ENCODE measurements at regions not wholly inside any gene's neighbourhood (a gene's known extent, or its start where the extent isn't known, plus 50 kb on each side); places are given as distances from the start of the nearest gene placed in this dataset.

GRCh38 chrX:13266641-13267345 lies 53.1 kb downstream of the ATXN3L start:
- 86 to 87% methylated on average over 5 to 9 of the region's 10 CpGs for WGBS, 2 donors (ENCODE audit: low coverage in 1 of 2)
- ATAC-seq = no peak
- no peaks in the 10 kb centered on the region for H3K9me3 ChIP-seq

GRCh38 chrX:13265549-13266132 lies 54.2 kb downstream of the ATXN3L start:
- Histone ChIP-seq H3K4me1 (no peaks in the 10 kb centered on the region), H3K9me3 (no peaks in the 10 kb centered on the region), H3K4me3 (no peak overlapping the region), H3K27ac (no peak overlapping the region), H3K36me3 (no peaks in the 10 kb centered on the region), H3K27me3 (no peaks in the 10 kb centered on the region)
- 82 to 96% methylated on average over 3 to 4 of the region's 4 CpGs for WGBS, 2 donors (ENCODE audit: low coverage in 1 of 2)
- no peak for ATAC-seq
- TF ChIP-seq CTCF (IDR thresholded peaks at IDR 0.05) = no peak

More at GRCh38 chrX:13266641-13267345, 53.1 kb downstream of the ATXN3L start:
- TF ChIP-seq POLR2A (IDR thresholded peaks at IDR 0.05) = no peak
- TF ChIP-seq EP300 (IDR thresholded peaks at IDR 0.05) = no peak
- TF ChIP-seq CTCF (IDR thresholded peaks at IDR 0.05) = no peak
- no peak for TF ChIP-seq POLR2AphosphoS5 (IDR thresholded peaks at IDR 0.05)
- no peaks in the 10 kb centered on the region for H3K4me1 ChIP-seq
- H3K27ac ChIP-seq = no peak overlapping the region
- no peak overlapping the region for H3K4me3 ChIP-seq
- no peaks in the 10 kb centered on the region for H3K27me3 ChIP-seq
- H3K36me3 ChIP-seq = no peaks in the 10 kb centered on the region

GRCh38 chrX:13265111-13265510 lies 54.7 kb downstream of the ATXN3L start:
- ATAC-seq = no peak
- Histone ChIP-seq H3K27ac (no peak overlapping the region), H3K4me3 (no peak overlapping the region), H3K27me3 (no peaks in the 10 kb centered on the region), H3K36me3 (no peaks in the 10 kb centered on the region), H3K4me1 (no peaks in the 10 kb centered on the region), H3K9me3 (no peaks in the 10 kb centered on the region)
- TF ChIP-seq CTCF (IDR thresholded peaks at IDR 0.05) (no peak), EP300 (IDR thresholded peaks at IDR 0.05) (no peak), POLR2AphosphoS5 (IDR thresholded peaks at IDR 0.05) (no peak), POLR2A (IDR thresholded peaks at IDR 0.05) (no peak)
- WGBS, 2 donors (ENCODE audit: low coverage in 1 of 2) = 73% methylated on average over 1 of the region's 1 CpG; no CpG with 5 or more reads in 1 of the 2 donors

- Histone ChIP-seq H3K4me3 (no peak overlapping the region), H3K4me1 (no peaks in the 10 kb centered on the region), H3K27ac (no peak overlapping the region), H3K27me3 (no peaks in the 10 kb centered on the region), H3K9me3 (no peaks in the 10 kb centered on the region), H3K36me3 (no peaks in the 10 kb centered on the region)
- WGBS, 2 donors (ENCODE audit: low coverage in 1 of 2) = 76% methylated on average over 6 of the region's 6 CpGs; no CpG with 5 or more reads in 1 of the 2 donors
- no peak for ATAC-seq
- TF ChIP-seq POLR2A (IDR thresholded peaks at IDR 0.05) = no peak
- no peak for TF ChIP-seq POLR2AphosphoS5 (IDR thresholded peaks at IDR 0.05)
- no peak for TF ChIP-seq CTCF (IDR thresholded peaks at IDR 0.05)
- no peak for TF ChIP-seq EP300 (IDR thresholded peaks at IDR 0.05)
Measured at GRCh38 chrX:13263560-13264251, 56.1 kb downstream of the ATXN3L start.

All from gastroesophageal sphincter (tissue), 4 donors.